ENCODE measurements at regions not wholly inside any gene's neighbourhood (a gene's known extent, or its start where the extent isn't known, plus 50 kb on each side); places are given as distances from the start of the nearest gene placed in this dataset.

DNA sequence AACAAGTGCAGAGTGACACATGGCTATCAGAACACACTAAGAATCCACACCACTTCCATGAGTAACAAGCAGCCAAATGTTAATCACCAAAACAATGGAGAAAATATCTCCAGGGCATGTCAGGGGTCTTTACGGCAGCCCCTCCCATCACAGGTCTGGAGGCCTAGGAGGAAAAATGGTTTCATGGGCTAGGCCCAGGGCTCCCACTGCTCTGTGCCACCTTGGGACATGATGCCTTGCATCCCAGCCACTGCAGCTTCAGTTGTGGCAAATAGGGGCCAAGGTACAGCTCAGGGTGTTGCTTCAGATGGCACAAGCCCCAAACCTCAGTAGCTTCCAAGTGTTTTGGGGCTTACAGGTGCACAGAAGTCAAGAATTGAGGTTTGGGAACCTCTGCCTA, 66.6 kb downstream of the NEURL3 start:
- TF ChIP-seq, protein P1, sequence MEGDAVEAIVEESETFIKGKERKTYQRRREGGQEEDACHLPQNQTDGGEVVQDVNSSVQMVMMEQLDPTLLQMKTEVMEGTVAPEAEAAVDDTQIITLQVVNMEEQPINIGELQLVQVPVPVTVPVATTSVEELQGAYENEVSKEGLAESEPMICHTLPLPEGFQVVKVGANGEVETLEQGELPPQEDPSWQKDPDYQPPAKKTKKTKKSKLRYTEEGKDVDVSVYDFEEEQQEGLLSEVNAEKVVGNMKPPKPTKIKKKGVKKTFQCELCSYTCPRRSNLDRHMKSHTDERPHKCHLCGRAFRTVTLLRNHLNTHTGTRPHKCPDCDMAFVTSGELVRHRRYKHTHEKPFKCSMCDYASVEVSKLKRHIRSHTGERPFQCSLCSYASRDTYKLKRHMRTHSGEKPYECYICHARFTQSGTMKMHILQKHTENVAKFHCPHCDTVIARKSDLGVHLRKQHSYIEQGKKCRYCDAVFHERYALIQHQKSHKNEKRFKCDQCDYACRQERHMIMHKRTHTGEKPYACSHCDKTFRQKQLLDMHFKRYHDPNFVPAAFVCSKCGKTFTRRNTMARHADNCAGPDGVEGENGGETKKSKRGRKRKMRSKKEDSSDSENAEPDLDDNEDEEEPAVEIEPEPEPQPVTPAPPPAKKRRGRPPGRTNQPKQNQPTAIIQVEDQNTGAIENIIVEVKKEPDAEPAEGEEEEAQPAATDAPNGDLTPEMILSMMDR (conservative IDR thresholded peaks at IDR 0.05; ENCODE audit: low read depth, low read length) = no peak
- DNase-seq (ENCODE audit: low read depth) = no peak
- H3K4me3 ChIP-seq (ENCODE audit: low read depth, low read length) = no peak overlapping the region

DNA sequence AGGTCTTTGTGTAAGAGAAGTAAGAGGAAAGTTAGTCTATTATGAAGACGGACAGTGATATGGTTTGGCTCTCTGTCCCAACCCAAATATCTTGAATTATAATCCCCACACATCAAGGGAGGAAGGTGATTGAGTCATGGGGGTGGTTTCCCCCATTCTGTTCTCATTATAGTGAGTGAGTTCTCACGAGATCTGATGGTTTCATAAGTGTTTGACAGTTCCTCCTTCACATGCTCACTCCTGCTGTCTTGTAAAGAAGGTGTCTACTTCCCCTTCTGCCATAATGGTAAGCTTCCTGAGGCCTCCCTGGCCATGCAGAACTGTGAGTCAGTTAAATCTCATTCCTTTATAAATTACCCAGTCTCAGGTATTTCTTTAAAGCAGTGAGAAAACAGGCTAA, 67.6 kb downstream of the NEURL3 start:
- DNase-seq (ENCODE audit: low read depth) = no peak
- TF ChIP-seq, protein P1 (conservative IDR thresholded peaks at IDR 0.05; ENCODE audit: low read depth, low read length) = no peak
- no peak overlapping the region for H3K4me3 ChIP-seq (ENCODE audit: low read depth, low read length)

DNA sequence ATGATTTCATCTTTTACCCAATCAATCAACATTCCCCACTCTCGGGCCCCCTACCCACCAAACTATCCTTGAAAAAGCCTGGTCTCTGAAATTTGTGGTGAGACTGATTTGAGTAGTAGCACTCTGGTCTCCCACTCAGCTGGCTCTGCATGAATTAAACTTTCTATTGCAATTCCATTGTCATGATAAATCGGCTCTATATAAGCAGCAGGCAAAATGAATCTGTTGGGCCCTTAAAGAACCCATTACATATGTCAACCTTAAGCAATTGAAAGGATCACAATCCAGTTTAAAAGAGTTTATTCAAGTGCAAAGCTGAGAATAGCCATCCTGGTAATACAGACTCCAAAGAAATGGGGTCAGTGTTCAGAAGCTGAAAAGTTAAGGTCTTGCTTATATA, 68.2 kb downstream of the NEURL3 start:
- DNase-seq (ENCODE audit: low read depth) = no peak
- TF ChIP-seq, protein P1 (conservative IDR thresholded peaks at IDR 0.05; ENCODE audit: low read depth, low read length) = no peak
- H3K4me3 ChIP-seq (ENCODE audit: low read depth, low read length) = no peak overlapping the region

DNA sequence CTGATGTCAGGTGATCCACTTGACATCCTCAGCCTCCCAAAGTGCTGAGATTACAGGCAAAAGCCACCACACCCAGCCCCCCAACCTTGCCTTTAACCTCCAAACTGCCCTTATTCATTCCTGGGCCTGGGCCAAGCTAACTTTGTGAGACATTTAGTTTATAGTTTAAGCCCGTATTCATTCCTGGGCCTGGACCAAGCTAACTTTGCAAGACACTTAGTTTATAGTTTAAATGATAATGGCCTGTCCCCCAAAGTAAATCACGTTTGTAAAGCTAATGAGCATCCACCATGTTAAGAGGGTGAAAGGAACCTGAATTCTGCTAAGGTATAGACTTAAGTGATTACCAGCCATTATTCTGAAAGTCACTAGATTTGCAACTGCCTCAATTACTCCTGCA, 68.7 kb downstream of the NEURL3 start:
- TF ChIP-seq, protein P1 (conservative IDR thresholded peaks at IDR 0.05; ENCODE audit: low read depth, low read length) = no peak
- H3K4me3 ChIP-seq (ENCODE audit: low read depth, low read length) = no peak overlapping the region
- no peak for DNase-seq (ENCODE audit: low read depth)

DNA sequence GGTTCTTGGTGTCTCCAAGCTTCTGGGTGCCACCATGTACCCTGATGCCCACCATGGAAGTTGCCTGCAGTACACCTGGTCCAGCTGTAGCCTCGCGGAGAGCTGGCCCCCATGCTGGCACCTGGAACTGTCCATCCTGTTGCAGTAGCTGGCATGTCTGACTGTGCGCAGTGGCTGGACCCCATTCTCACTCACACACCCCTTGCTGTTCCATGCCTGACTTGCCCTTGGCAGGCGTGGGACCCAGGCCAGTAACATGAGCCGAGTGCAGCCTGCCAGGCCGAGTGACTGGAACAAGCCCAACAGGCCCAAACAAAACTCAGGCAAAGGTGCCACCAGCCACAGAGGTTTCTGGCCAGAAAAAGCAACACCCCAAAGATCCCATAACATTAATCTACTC, 73.8 kb downstream of the NEURL3 start:
- TF ChIP-seq, protein P1 (conservative IDR thresholded peaks at IDR 0.05; ENCODE audit: low read depth, low read length) = no peak
- DNase-seq (ENCODE audit: low read depth) = no peak
- H3K4me3 ChIP-seq (ENCODE audit: low read depth, low read length) = no peak overlapping the region

DNA sequence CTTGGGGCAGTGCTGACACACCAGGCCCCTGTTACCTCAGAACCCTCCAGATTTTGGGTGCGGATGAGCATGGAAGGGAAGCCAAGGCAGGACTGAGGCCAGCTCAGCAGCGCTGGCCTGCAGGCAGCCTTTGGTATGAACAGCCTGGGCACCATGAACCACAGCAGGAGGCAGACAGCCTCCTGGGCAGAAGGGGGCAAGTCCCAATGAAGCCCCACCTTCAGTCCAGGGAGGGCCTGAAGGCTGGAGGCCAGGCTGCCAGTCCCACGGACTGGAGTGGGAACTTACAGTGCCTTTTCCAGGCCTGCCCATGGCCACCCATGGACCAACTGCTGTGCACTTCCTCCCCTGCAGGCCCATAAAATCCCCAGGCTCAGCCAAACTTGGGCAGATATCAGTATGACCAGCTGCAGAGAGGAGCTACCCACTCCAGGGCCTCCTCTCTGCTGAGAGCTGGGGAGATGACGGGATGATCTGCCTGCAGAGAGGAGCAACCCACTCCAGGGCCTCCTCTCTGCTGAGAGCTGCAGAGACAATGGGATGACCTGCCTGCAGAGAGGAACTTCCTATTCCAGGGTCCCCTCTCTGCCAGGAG, 74.7 kb downstream of the NEURL3 start:
- no peak for DNase-seq (ENCODE audit: low read depth)

DNA sequence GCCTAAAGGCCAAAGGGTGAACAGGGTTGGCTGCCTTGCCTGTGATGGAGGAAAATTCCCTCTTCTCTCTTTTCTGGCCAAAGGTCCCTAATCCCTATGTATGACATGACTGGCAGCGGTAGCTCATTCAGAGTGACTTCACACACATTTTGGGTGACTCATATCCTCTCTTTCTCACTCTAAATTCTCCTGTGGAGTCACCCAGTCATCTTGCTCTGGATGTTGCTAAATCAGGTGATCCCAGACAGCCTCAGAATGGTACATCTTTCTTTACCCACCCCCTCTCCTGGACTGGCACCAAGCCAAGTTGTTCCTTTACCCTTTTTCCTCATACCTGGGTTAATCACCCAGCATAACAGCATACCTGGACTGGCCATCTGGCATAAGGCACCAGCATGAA, 77.2 kb downstream of the NEURL3 start:
- TF ChIP-seq, protein P1 (conservative IDR thresholded peaks at IDR 0.05; ENCODE audit: low read depth, low read length) = no peak
- DNase-seq (ENCODE audit: low read depth) = peak; percentile 94
- no peak overlapping the region for H3K4me3 ChIP-seq (ENCODE audit: low read depth, low read length)

More for the DNA sequence above, 74.7 kb downstream of the NEURL3 start:
- TF ChIP-seq, protein P1 (conservative IDR thresholded peaks at IDR 0.05; ENCODE audit: low read depth, low read length) = no peak
- no peak overlapping the region for H3K4me3 ChIP-seq (ENCODE audit: low read depth, low read length)
